Mesodermal cell (in vitro differentiated cells): ENCODE measurements at regions not wholly inside any gene's neighbourhood (a gene's known extent, or its start where the extent isn't known, plus 50 kb on each side); places are given as distances from the start of the nearest gene placed in this dataset.
"Not testable (repeated sequence)": the region's sequence is repeated elsewhere in the genome, so short reads cannot be mapped to it uniquely, and the experiment has no call there.

ENCODE experiments used
- H3K27ac ChIP-seq: 2 replicates; pipeline ENCODE4 v1.7.0; 2013; ENCODE audit warnings: mild to moderate bottlenecking, low read depth, low read length, moderate library complexity; ENCODE audit not compliant: severe bottlenecking
- H3K36me3 ChIP-seq: 2 replicates; pipeline ENCODE4 v1.7.1; 2013; ENCODE audit warnings: mild to moderate bottlenecking, low read length, moderate library complexity; ENCODE audit not compliant: control insufficient read depth, insufficient read depth
- H3K4me1 ChIP-seq: one replicate; pipeline ENCODE4 v1.7.1; 2013; ENCODE audit warnings: mild to moderate bottlenecking, low read length; ENCODE audit not compliant: insufficient read depth, control insufficient read depth, poor library complexity, severe bottlenecking
- H3K4me3 ChIP-seq: 2 replicates; pipeline ENCODE4 v1.7.0; 2013; ENCODE audit warnings: low read length, control low read depth, mild to moderate bottlenecking; ENCODE audit not compliant: insufficient read depth, poor library complexity, severe bottlenecking; ENCODE audit errors: extremely low read depth
- H3K9me3 ChIP-seq: 2 replicates; pipeline ENCODE4 v1.7.1; 2013; ENCODE audit warnings: mild to moderate bottlenecking, low read length, moderate library complexity; ENCODE audit not compliant: control insufficient read depth
- WGBS, 2 experiments: methylation state at CpG; one replicate each; pipeline ENCODE4 v1.1.5; 2013; ENCODE audit warnings: missing lambda C conversion rate in 2 of 2; ENCODE audit not compliant: insufficient coverage in 2 of 2; 5-methylcytosine and 5-hydroxymethylcytosine counted together

- H3K9me3 ChIP-seq, H3K27ac ChIP-seq, H3K4me1 ChIP-seq, H3K4me3 ChIP-seq, H3K36me3 ChIP-seq: not testable (repeated sequence)
- WGBS, 2 experiments: no CpG with 5 or more reads among the region's 9 CpGs
Observed at GRCh38 chr17:21782107-21782506, 89.8 kb downstream of the KCNJ18 start.

GRCh38 chr17:21782604-21783003 is 90.3 kb downstream of the KCNJ18 start:
- not testable (repeated sequence) for H3K9me3 ChIP-seq, H3K4me3 ChIP-seq, H3K4me1 ChIP-seq, H3K36me3 ChIP-seq, H3K27ac ChIP-seq
- 60 to 74% methylated on average over 1 to 3 of the region's 6 CpGs for WGBS, 2 experiments

GRCh38 chr17:21783017-21783416 is 90.7 kb downstream of the KCNJ18 start:
- not testable (repeated sequence) for H3K4me1 ChIP-seq, H3K36me3 ChIP-seq, H3K27ac ChIP-seq, H3K9me3 ChIP-seq, H3K4me3 ChIP-seq
- WGBS, 2 experiments: 78 to 100% methylated on average over 1 to 4 of the region's 8 CpGs

- 85 to 91% methylated on average over 7 of the region's 9 CpGs for WGBS, 2 experiments
- H3K36me3 ChIP-seq, H3K4me3 ChIP-seq, H3K27ac ChIP-seq, H3K4me1 ChIP-seq: not testable (repeated sequence)
- H3K9me3 ChIP-seq: peaks cover 38% of the 10 kb centered on the region
Observed at GRCh38 chr17:21814272-21814671, 121.9 kb downstream of the KCNJ18 start.

GRCh38 chr17:21814776-21815175 is 122.5 kb downstream of the KCNJ18 start:
- no peak overlapping the region for H3K4me3 ChIP-seq
- no peak overlapping the region for H3K27ac ChIP-seq
- no peaks in the 10 kb centered on the region for H3K4me1 ChIP-seq
- no peaks in the 10 kb centered on the region for H3K36me3 ChIP-seq
- peaks cover 38% of the 10 kb centered on the region for H3K9me3 ChIP-seq
- WGBS, 2 experiments: 84 to 88% methylated on average over 9 of the region's 9 CpGs

- Histone ChIP-seq H3K4me3 (no peak overlapping the region), H3K9me3 (peaks cover 42% of the 10 kb centered on the region), H3K27ac (no peak overlapping the region), H3K4me1 (no peaks in the 10 kb centered on the region), H3K36me3 (no peaks in the 10 kb centered on the region)
- WGBS, 2 experiments: 69 to 70% methylated on average over 6 to 7 of the region's 11 CpGs
Observed at GRCh38 chr17:21815352-21816063, 123.2 kb downstream of the KCNJ18 start.

- no peaks in the 10 kb centered on the region for H3K36me3 ChIP-seq
- H3K9me3 ChIP-seq: peaks cover 56% of the 10 kb centered on the region
- H3K27ac ChIP-seq: no peak overlapping the region
- H3K4me1 ChIP-seq: no peaks in the 10 kb centered on the region
- H3K4me3 ChIP-seq: no peak overlapping the region
- 69 to 75% methylated on average over 14 to 15 of the region's 15 CpGs for WGBS, 2 experiments
Observed at GRCh38 chr17:21816592-21817567, 124.6 kb downstream of the KCNJ18 start.

- WGBS, 2 experiments: 74 to 78% methylated on average over 6 to 7 of the region's 7 CpGs
- Histone ChIP-seq H3K36me3 (no peaks in the 10 kb centered on the region), H3K4me1 (no peaks in the 10 kb centered on the region), H3K27ac (no peak overlapping the region), H3K4me3 (no peak overlapping the region), H3K9me3 (peaks cover 64% of the 10 kb centered on the region)
Observed at GRCh38 chr17:21817791-21818364, 125.6 kb downstream of the KCNJ18 start.

GRCh38 chr17:21823090-21823489 is 130.8 kb downstream of the KCNJ18 start:
- 50 to 56% methylated on average over 1 of the region's 1 CpG for WGBS, 2 experiments
- Histone ChIP-seq H3K4me3 (no peak overlapping the region), H3K9me3 (peaks cover 52% of the 10 kb centered on the region), H3K4me1 (no peaks in the 10 kb centered on the region), H3K27ac (no peak overlapping the region), H3K36me3 (no peaks in the 10 kb centered on the region)

GRCh38 chr17:21823643-21824042 is 131.3 kb downstream of the KCNJ18 start:
- WGBS, 2 experiments: 57 to 100% methylated on average over 1 to 2 of the region's 4 CpGs
- Histone ChIP-seq H3K4me1 (no peaks in the 10 kb centered on the region), H3K9me3 (peaks cover 52% of the 10 kb centered on the region)

More at GRCh38 chr17:21823643-21824042, 131.3 kb downstream of the KCNJ18 start:
- Histone ChIP-seq H3K36me3 (no peaks in the 10 kb centered on the region), H3K27ac (no peak overlapping the region), H3K4me3 (no peak overlapping the region)
